ENCODE measurements at regions not wholly inside any gene's neighbourhood (a gene's known extent, or its start where the extent isn't known, plus 50 kb on each side); places are given as distances from the start of the nearest gene placed in this dataset.
"Not testable (repeated sequence)": the region's sequence is repeated elsewhere in the genome, so short reads cannot be mapped to it uniquely, and the experiment has no call there.

- 97% methylated on average over 27 of the region's 32 CpGs; no CpG with 5 or more reads in 1 of the 2 donors for WGBS, 2 donors
- not testable (repeated sequence) for ATAC-seq (ENCODE audit: low FRiP score)
- DNase-seq: peak in 1 of 2 donors; percentile 59
Observed at GRCh38 chr2:43063096-43063495, 163.3 kb downstream of the ZFP36L2 start.

DNA sequence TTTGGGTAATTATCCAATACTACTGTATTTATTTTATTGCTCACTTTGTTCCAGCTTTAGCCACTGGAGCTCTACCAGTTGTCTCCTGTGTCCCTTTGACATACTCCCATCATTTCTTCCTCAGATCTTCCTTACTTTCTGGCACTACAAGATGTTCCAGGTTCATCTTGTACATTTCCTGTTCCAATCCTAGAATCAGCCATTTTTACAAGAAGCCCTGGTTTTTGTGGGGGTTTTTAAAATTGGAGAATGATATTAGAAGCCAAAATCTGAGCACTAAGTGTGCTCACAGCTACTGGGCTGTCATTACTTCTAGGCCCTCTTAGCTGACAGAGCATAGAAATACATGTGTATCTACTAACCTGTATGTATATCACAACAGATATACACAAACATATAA lies 164.3 kb downstream of the ZFP36L2 start:
- H3K4me1 ChIP-seq (ENCODE audit: control insufficient read depth in 1 of 2, insufficient read depth in 2 of 2, low read length in 2 of 2): no peaks in the 10 kb centered on the region
- no peaks in the 10 kb centered on the region for H3K36me3 ChIP-seq (ENCODE audit: control insufficient read depth in 1 of 2, insufficient read depth in 2 of 2, low read length in 1 of 2)
- intact Hi-C loops (cut with DNase I): no loop called here
- H3K9me3 ChIP-seq (ENCODE audit: control insufficient read depth, low read length): no peaks in the 10 kb centered on the region
- no peak for DNase-seq
- no peaks in the 10 kb centered on the region for H3K27me3 ChIP-seq (ENCODE audit: control insufficient read depth in 1 of 2, insufficient read depth in 2 of 2, low read length in 1 of 2)
- H3K4me3 ChIP-seq (ENCODE audit: low read length in 2 of 2): no peak overlapping the region
- no peak overlapping the region for H3K27ac ChIP-seq (ENCODE audit: low read depth in 1 of 2, low read length in 2 of 2)
- ATAC-seq (ENCODE audit: low FRiP score): no peak

More at GRCh38 chr2:43063096-43063495, 163.3 kb downstream of the ZFP36L2 start:
- H3K36me3 ChIP-seq (ENCODE audit: control insufficient read depth in 1 of 2, insufficient read depth in 2 of 2, low read length in 1 of 2); H3K27me3 ChIP-seq (ENCODE audit: control insufficient read depth in 1 of 2, insufficient read depth in 2 of 2, low read length in 1 of 2); H3K4me3 ChIP-seq (ENCODE audit: low read length in 2 of 2); H3K4me1 ChIP-seq (ENCODE audit: control insufficient read depth in 1 of 2, insufficient read depth in 2 of 2, low read length in 2 of 2); H3K9me3 ChIP-seq (ENCODE audit: control insufficient read depth, low read length); intact Hi-C loops (cut with DNase I); H3K27ac ChIP-seq (ENCODE audit: low read depth in 1 of 2, low read length in 2 of 2): not testable (repeated sequence)

- H3K9me3 ChIP-seq (ENCODE audit: control insufficient read depth, low read length): no peaks in the 10 kb centered on the region
- H3K27ac ChIP-seq (ENCODE audit: low read depth in 1 of 2, low read length in 2 of 2): no peak overlapping the region
- 94 to 97% methylated on average over 3 of the region's 3 CpGs for WGBS, 2 donors
- no peaks in the 10 kb centered on the region for H3K27me3 ChIP-seq (ENCODE audit: control insufficient read depth in 1 of 2, insufficient read depth in 2 of 2, low read length in 1 of 2)
- DNase-seq (peak in 1 of 2 donors; percentile 26), ATAC-seq (ENCODE audit: low FRiP score) (no peak)
- H3K4me1 ChIP-seq (ENCODE audit: control insufficient read depth in 1 of 2, insufficient read depth in 2 of 2, low read length in 2 of 2): no peaks in the 10 kb centered on the region
- intact Hi-C loops (cut with DNase I): no loop called here
- H3K36me3 ChIP-seq (ENCODE audit: control insufficient read depth in 1 of 2, insufficient read depth in 2 of 2, low read length in 1 of 2): no peaks in the 10 kb centered on the region
- no peak overlapping the region for H3K4me3 ChIP-seq (ENCODE audit: low read length in 2 of 2)
Observed at GRCh38 chr2:43060390-43061016, 165.9 kb downstream of the ZFP36L2 start.

GRCh38 chr2:43059183-43059897 lies 167.1 kb downstream of the ZFP36L2 start:
- DNase-seq (peak; percentile 90 to 91), ATAC-seq (ENCODE audit: low FRiP score) (peak; percentile 79)
- Histone ChIP-seq H3K36me3 (ENCODE audit: control insufficient read depth in 1 of 2, insufficient read depth in 2 of 2, low read length in 1 of 2) (no peaks in the 10 kb centered on the region), H3K9me3 (ENCODE audit: control insufficient read depth, low read length) (no peaks in the 10 kb centered on the region), H3K4me1 (ENCODE audit: control insufficient read depth in 1 of 2, insufficient read depth in 2 of 2, low read length in 2 of 2) (no peaks in the 10 kb centered on the region), H3K27me3 (ENCODE audit: control insufficient read depth in 1 of 2, insufficient read depth in 2 of 2, low read length in 1 of 2) (no peaks in the 10 kb centered on the region), H3K27ac (ENCODE audit: low read depth in 1 of 2, low read length in 2 of 2) (no peak overlapping the region), H3K4me3 (ENCODE audit: low read length in 2 of 2) (no peak overlapping the region)
- WGBS, 2 donors: 46 to 52% methylated on average over 12 of the region's 12 CpGs
- intact Hi-C loops (cut with DNase I): no loop called here

GRCh38 chr2:43058726-43059110 lies 167.7 kb downstream of the ZFP36L2 start:
- ATAC-seq (ENCODE audit: low FRiP score) (no peak), DNase-seq (peak in 1 of 2 donors; percentile 51)
- intact Hi-C loops (cut with DNase I): no loop called here
- H3K4me3 ChIP-seq (ENCODE audit: low read length in 2 of 2): no peak overlapping the region
- no peaks in the 10 kb centered on the region for H3K4me1 ChIP-seq (ENCODE audit: control insufficient read depth in 1 of 2, insufficient read depth in 2 of 2, low read length in 2 of 2)
- H3K36me3 ChIP-seq (ENCODE audit: control insufficient read depth in 1 of 2, insufficient read depth in 2 of 2, low read length in 1 of 2): no peaks in the 10 kb centered on the region
- no peaks in the 10 kb centered on the region for H3K9me3 ChIP-seq (ENCODE audit: control insufficient read depth, low read length)
- no peak overlapping the region for H3K27ac ChIP-seq (ENCODE audit: low read depth in 1 of 2, low read length in 2 of 2)
- no peaks in the 10 kb centered on the region for H3K27me3 ChIP-seq (ENCODE audit: control insufficient read depth in 1 of 2, insufficient read depth in 2 of 2, low read length in 1 of 2)
- whole genome bisulfite sequencing, 2 donors: 91 to 92% methylated on average over 3 of the region's 3 CpGs

- 91 to 94% methylated on average over 20 of the region's 20 CpGs for WGBS, 2 donors
- Histone ChIP-seq H3K4me3 (ENCODE audit: low read length in 2 of 2) (no peak overlapping the region), H3K9me3 (ENCODE audit: control insufficient read depth, low read length) (no peaks in the 10 kb centered on the region), H3K27me3 (ENCODE audit: control insufficient read depth in 1 of 2, insufficient read depth in 2 of 2, low read length in 1 of 2) (no peaks in the 10 kb centered on the region), H3K36me3 (ENCODE audit: control insufficient read depth in 1 of 2, insufficient read depth in 2 of 2, low read length in 1 of 2) (no peaks in the 10 kb centered on the region), H3K4me1 (ENCODE audit: control insufficient read depth in 1 of 2, insufficient read depth in 2 of 2, low read length in 2 of 2) (no peaks in the 10 kb centered on the region), H3K27ac (ENCODE audit: low read depth in 1 of 2, low read length in 2 of 2) (no peak overlapping the region)
- intact Hi-C loops (cut with DNase I): no loop called here
- peak in 1 of 2 donors; percentile 28 for DNase-seq
- no peak for ATAC-seq (ENCODE audit: low FRiP score)
Observed at GRCh38 chr2:43057742-43058725, 168.4 kb downstream of the ZFP36L2 start.

DNA sequence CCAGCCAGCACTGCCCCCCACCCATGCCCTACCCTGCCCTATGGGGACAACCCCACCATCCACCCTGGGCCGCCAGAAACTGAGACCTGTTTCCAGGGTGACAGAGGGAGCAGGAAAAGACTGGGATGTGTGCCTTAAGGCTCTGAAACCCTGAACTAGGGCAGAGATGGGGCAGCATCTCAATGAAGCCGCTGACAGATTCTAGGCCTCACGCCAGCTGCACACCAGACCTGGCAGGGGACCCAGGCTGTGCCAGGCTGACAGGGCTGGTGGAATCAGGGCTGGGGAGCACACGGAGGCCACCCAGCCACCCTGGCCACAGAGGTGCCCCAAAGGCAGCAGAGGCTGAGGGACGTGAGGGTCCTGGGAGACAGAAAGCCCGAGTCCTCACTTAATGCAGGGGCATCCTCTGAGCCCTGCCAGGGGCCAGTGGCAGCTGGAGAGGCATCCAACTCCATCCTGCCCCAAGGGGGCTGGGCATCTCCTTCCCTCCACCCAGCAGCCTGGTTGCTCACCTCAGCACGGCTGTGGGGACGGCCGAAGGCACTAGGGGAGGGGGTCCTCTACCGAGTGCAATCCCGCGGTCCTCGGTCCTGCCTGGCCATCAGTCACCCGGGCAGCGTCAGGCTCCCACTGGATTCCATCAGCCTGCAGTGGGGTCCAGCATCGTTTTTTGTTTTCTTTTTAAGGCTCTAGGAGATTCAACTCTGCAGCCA lies 169.2 kb downstream of the ZFP36L2 start:
- Histone ChIP-seq H3K27ac (ENCODE audit: low read depth in 1 of 2, low read length in 2 of 2) (no peak overlapping the region), H3K36me3 (ENCODE audit: control insufficient read depth in 1 of 2, insufficient read depth in 2 of 2, low read length in 1 of 2) (no peaks in the 10 kb centered on the region), H3K9me3 (ENCODE audit: control insufficient read depth, low read length) (no peaks in the 10 kb centered on the region), H3K4me1 (ENCODE audit: control insufficient read depth in 1 of 2, insufficient read depth in 2 of 2, low read length in 2 of 2) (no peaks in the 10 kb centered on the region), H3K4me3 (ENCODE audit: low read length in 2 of 2) (no peak overlapping the region), H3K27me3 (ENCODE audit: control insufficient read depth in 1 of 2, insufficient read depth in 2 of 2, low read length in 1 of 2) (no peaks in the 10 kb centered on the region)
- WGBS, 2 donors: 50 to 57% methylated on average over 16 of the region's 16 CpGs
- intact Hi-C loops (cut with DNase I): no loop called here
- ATAC-seq (ENCODE audit: low FRiP score) (peak; percentile 54), DNase-seq (peak; percentile 67 to 86)

DNA sequence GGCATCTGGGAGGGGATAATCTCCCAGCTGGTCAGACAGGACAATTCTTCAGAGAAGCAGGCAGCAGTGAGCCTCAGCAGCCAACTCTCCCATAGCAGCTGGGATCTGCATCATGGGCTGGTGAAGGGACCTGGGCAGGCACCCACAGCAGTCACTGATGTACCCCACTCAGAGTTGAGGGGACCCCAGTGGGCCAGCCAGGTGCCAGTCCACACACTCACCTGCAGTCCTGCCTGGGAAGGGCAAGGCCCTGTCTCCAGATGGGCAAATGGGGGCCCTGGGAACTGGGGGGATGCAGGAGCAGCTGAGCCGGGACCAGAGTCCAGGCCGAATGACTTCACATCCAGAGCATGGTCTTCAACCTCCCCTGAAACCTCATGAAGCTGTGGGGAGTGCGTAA lies 170.4 kb downstream of the ZFP36L2 start:
- H3K27ac ChIP-seq (ENCODE audit: low read depth in 1 of 2, low read length in 2 of 2): no peak overlapping the region
- ATAC-seq (ENCODE audit: low FRiP score) (no peak), DNase-seq (peak in 1 of 2 donors; percentile 51)
- WGBS, 2 donors: 67 to 81% methylated on average over 3 of the region's 3 CpGs
- intact Hi-C loops (cut with DNase I): no loop called here
- no peaks in the 10 kb centered on the region for H3K36me3 ChIP-seq (ENCODE audit: control insufficient read depth in 1 of 2, insufficient read depth in 2 of 2, low read length in 1 of 2)
- no peaks in the 10 kb centered on the region for H3K27me3 ChIP-seq (ENCODE audit: control insufficient read depth in 1 of 2, insufficient read depth in 2 of 2, low read length in 1 of 2)
- H3K4me1 ChIP-seq (ENCODE audit: control insufficient read depth in 1 of 2, insufficient read depth in 2 of 2, low read length in 2 of 2): no peaks in the 10 kb centered on the region
- no peak overlapping the region for H3K4me3 ChIP-seq (ENCODE audit: low read length in 2 of 2)
- no peaks in the 10 kb centered on the region for H3K9me3 ChIP-seq (ENCODE audit: control insufficient read depth, low read length)
